ENCODE measurements at regions not wholly inside any gene's neighbourhood (a gene's known extent, or its start where the extent isn't known, plus 50 kb on each side); places are given as distances from the start of the nearest gene placed in this dataset.

GRCh38 chr6:95285881-95286280 is 291.5 kb upstream of the MANEA start:
- H3K36me3 Mint-ChIP-seq (ENCODE audit: insufficient read depth), result no peaks in the 10 kb centered on the region
- peaks cover 0 to 7% of the 10 kb centered on the region in 2 donors for H3K9me3 Mint-ChIP-seq
- DNase-seq (no peak), ATAC-seq (replicated peaks) (no peak)
- H3K27me3 Mint-ChIP-seq, result no peaks in the 10 kb centered on the region
- H3K27ac Mint-ChIP-seq, result no peak overlapping the region
- H3K4me1 Mint-ChIP-seq (ENCODE audit: low read depth in 2 of 2), result no peaks in the 10 kb centered on the region
- no peak overlapping the region for H3K4me3 Mint-ChIP-seq

GRCh38 chr6:95286874-95287273 is 290.5 kb upstream of the MANEA start:
- DNase-seq (no peak), ATAC-seq (replicated peaks) (no peak)
- H3K4me1 Mint-ChIP-seq (ENCODE audit: low read depth in 2 of 2), result no peaks in the 10 kb centered on the region
- H3K9me3 Mint-ChIP-seq, result peaks cover 0 to 4% of the 10 kb centered on the region in 2 donors
- no peak overlapping the region for H3K27ac Mint-ChIP-seq
- H3K36me3 Mint-ChIP-seq (ENCODE audit: insufficient read depth), result no peaks in the 10 kb centered on the region
- H3K27me3 Mint-ChIP-seq, result no peaks in the 10 kb centered on the region
- H3K4me3 Mint-ChIP-seq, result no peak overlapping the region

GRCh38 chr6:95288251-95288650 is 289.1 kb upstream of the MANEA start:
- ATAC-seq (replicated peaks) (no peak), DNase-seq (no peak)
- Mint-ChIP-seq H3K27ac (no peak overlapping the region), H3K4me1 (ENCODE audit: low read depth in 2 of 2) (no peaks in the 10 kb centered on the region), H3K36me3 (ENCODE audit: insufficient read depth) (no peaks in the 10 kb centered on the region), H3K4me3 (no peak overlapping the region), H3K27me3 (no peaks in the 10 kb centered on the region), H3K9me3 (peaks cover 0 to 2% of the 10 kb centered on the region in 2 donors)

- Mint-ChIP-seq H3K27ac (no peak overlapping the region), H3K36me3 (ENCODE audit: insufficient read depth) (no peaks in the 10 kb centered on the region), H3K27me3 (no peaks in the 10 kb centered on the region), H3K9me3 (peaks cover 0 to 2% of the 10 kb centered on the region in 2 donors), H3K4me3 (no peak overlapping the region), H3K4me1 (ENCODE audit: low read depth in 2 of 2) (no peaks in the 10 kb centered on the region)
- no peak for ATAC-seq (replicated peaks)
- no peak for DNase-seq
Observed at GRCh38 chr6:95292011-95292410, 285.3 kb upstream of the MANEA start.

DNA sequence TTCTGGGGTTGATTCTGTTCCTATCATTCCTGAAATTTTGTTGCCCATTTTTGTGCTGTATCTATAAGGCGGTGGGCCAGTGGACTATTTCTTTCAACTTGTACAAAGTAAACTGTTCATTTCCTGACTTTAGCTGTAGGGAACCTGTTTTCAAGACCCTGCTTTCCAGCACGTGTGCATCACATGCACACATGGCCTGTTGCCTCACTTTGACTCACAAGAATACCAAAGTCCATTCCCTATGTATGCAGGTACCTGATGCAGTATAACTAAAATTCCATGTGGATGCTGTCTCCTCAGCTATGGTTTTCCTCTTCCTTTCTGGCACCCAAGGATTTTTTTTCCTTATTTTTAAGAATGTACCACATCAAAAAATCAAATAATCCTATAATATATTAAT is 284.1 kb upstream of the MANEA start:
- no peak overlapping the region for H3K27ac Mint-ChIP-seq
- no peaks in the 10 kb centered on the region for H3K27me3 Mint-ChIP-seq

DNA sequence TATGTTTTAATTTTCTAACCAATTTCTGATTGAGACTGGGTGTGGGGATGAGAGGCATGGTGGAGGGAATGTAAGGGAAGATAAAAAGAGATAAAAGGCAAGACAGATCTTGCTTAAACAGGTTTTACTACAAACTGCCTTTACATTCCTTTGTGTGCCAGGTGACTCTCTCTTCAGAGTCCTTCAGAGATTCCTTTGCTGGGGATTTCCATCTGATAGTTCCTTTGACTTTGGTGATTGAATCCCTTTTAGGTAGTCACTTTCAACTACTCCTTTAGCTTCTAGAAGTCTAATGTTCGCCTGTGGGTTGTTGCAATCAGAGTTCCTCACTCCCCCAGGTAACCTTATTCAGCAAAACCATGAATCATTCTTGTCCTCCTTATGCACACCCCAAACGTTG is 283.3 kb upstream of the MANEA start:
- no peak overlapping the region for H3K4me3 Mint-ChIP-seq
- H3K27me3 Mint-ChIP-seq, result no peaks in the 10 kb centered on the region
- H3K9me3 Mint-ChIP-seq, result peaks cover 0 to 2% of the 10 kb centered on the region in 2 donors
- no peak overlapping the region for H3K27ac Mint-ChIP-seq
- DNase-seq (no peak), ATAC-seq (replicated peaks) (no peak)
- no peaks in the 10 kb centered on the region for H3K36me3 Mint-ChIP-seq (ENCODE audit: insufficient read depth)
- H3K4me1 Mint-ChIP-seq (ENCODE audit: low read depth in 2 of 2), result no peaks in the 10 kb centered on the region

More for the DNA sequence above, 284.1 kb upstream of the MANEA start:
- H3K9me3 Mint-ChIP-seq, result peaks cover 0 to 2% of the 10 kb centered on the region in 2 donors
- no peak for ATAC-seq (replicated peaks)
- H3K4me1 Mint-ChIP-seq (ENCODE audit: low read depth in 2 of 2), result no peaks in the 10 kb centered on the region
- DNase-seq, result no peak
- H3K36me3 Mint-ChIP-seq (ENCODE audit: insufficient read depth), result no peaks in the 10 kb centered on the region
- no peak overlapping the region for H3K4me3 Mint-ChIP-seq

DNA sequence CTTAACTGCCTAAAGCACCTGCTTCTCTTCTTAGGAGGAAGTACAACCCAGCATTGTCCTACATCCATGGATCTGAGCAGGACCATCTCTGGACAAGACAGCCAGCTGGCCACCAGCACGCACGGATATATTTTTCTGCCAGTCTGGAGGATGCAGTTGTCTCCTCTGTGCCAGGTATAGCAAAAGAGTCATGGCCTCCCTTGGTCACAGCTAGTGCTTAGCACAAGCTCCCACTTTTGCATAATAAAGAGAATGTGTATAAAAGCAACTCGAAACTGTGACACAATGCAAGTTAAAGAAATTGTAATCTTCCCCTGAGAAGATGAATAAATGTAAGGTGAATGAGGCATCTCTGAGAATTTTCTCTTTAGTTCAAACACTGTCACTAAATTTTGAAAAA is 267.8 kb upstream of the MANEA start:
- Mint-ChIP-seq H3K27me3 (no peaks in the 10 kb centered on the region), H3K36me3 (ENCODE audit: insufficient read depth) (no peaks in the 10 kb centered on the region)

GRCh38 chr6:95318137-95318536 is 259.2 kb upstream of the MANEA start:
- peaks cover 0 to under 1% of the 10 kb centered on the region in 2 donors for H3K9me3 Mint-ChIP-seq
- DNase-seq (no peak), ATAC-seq (replicated peaks) (no peak)
- no peaks in the 10 kb centered on the region for H3K27me3 Mint-ChIP-seq
- no peak overlapping the region for H3K27ac Mint-ChIP-seq
- H3K4me1 Mint-ChIP-seq (ENCODE audit: low read depth in 2 of 2), result no peaks in the 10 kb centered on the region
- no peak overlapping the region for H3K4me3 Mint-ChIP-seq
- no peaks in the 10 kb centered on the region for H3K36me3 Mint-ChIP-seq (ENCODE audit: insufficient read depth)

More for the DNA sequence above, 267.8 kb upstream of the MANEA start:
- Mint-ChIP-seq H3K9me3 (peaks cover 0 to 3% of the 10 kb centered on the region in 2 donors), H3K4me3 (no peak overlapping the region), H3K27ac (no peak overlapping the region), H3K4me1 (ENCODE audit: low read depth in 2 of 2) (no peaks in the 10 kb centered on the region)
- ATAC-seq (replicated peaks), result no peak
- DNase-seq, result no peak

GRCh38 chr6:95321126-95321525 is 256.2 kb upstream of the MANEA start:
- DNase-seq, result no peak
- H3K4me1 Mint-ChIP-seq (ENCODE audit: low read depth in 2 of 2), result no peaks in the 10 kb centered on the region
- H3K4me3 Mint-ChIP-seq, result no peak overlapping the region
- H3K27me3 Mint-ChIP-seq, result no peaks in the 10 kb centered on the region
- H3K27ac Mint-ChIP-seq, result no peak overlapping the region
- H3K36me3 Mint-ChIP-seq (ENCODE audit: insufficient read depth), result no peaks in the 10 kb centered on the region
- peaks cover 0 to 1% of the 10 kb centered on the region in 2 donors for H3K9me3 Mint-ChIP-seq
- ATAC-seq (replicated peaks), result no peak

GRCh38 chr6:95325916-95326315 is 251.4 kb upstream of the MANEA start:
- H3K27ac Mint-ChIP-seq, result no peak overlapping the region
- DNase-seq (no peak), ATAC-seq (replicated peaks) (no peak)
- no peaks in the 10 kb centered on the region for H3K4me1 Mint-ChIP-seq (ENCODE audit: low read depth in 2 of 2)
- no peaks in the 10 kb centered on the region for H3K27me3 Mint-ChIP-seq
- no peak overlapping the region for H3K4me3 Mint-ChIP-seq
- peaks cover 0 to 1% of the 10 kb centered on the region in 2 donors for H3K9me3 Mint-ChIP-seq
- H3K36me3 Mint-ChIP-seq (ENCODE audit: insufficient read depth), result no peaks in the 10 kb centered on the region

GRCh38 chr6:95328231-95328630 is 249.1 kb upstream of the MANEA start:
- DNase-seq (no peak), ATAC-seq (replicated peaks) (no peak)
- Mint-ChIP-seq H3K27me3 (no peaks in the 10 kb centered on the region), H3K27ac (no peak overlapping the region), H3K4me1 (ENCODE audit: low read depth in 2 of 2) (no peaks in the 10 kb centered on the region), H3K36me3 (ENCODE audit: insufficient read depth) (no peaks in the 10 kb centered on the region), H3K4me3 (no peak overlapping the region), H3K9me3 (peaks cover 0 to under 1% of the 10 kb centered on the region in 2 donors)

- DNase-seq (no peak), ATAC-seq (replicated peaks) (no peak)
- H3K27me3 Mint-ChIP-seq, result no peaks in the 10 kb centered on the region
- H3K36me3 Mint-ChIP-seq (ENCODE audit: insufficient read depth), result no peaks in the 10 kb centered on the region
- H3K4me1 Mint-ChIP-seq (ENCODE audit: low read depth in 2 of 2), result no peaks in the 10 kb centered on the region
- H3K27ac Mint-ChIP-seq, result no peak overlapping the region
- no peak overlapping the region for H3K4me3 Mint-ChIP-seq
- H3K9me3 Mint-ChIP-seq, result no peaks in the 10 kb centered on the region
Observed at GRCh38 chr6:95352064-95352795, 225.1 kb upstream of the MANEA start.

DNA sequence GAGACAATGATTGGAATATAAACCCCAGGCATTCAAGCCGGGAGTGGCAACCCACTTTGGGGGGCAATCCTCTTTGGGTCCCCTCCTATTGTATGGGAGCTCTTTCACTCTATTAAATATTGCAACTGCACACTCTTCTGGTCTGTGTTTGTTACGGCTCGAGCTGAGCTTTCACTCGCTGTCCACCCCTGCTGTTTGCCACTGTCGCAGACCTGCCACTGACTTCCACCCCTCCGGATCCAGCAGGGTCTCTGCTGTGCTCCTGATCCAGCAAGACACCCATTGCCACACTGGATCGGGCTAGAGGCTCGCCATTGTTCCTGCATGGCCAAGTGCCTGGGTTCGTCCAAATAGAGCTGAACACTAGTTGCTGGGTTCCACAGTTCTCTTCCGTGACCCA is 222.8 kb upstream of the MANEA start:
- ATAC-seq (replicated peaks) (no peak), DNase-seq (no peak)
- H3K27me3 Mint-ChIP-seq, result no peaks in the 10 kb centered on the region
- H3K4me1 Mint-ChIP-seq (ENCODE audit: low read depth in 2 of 2), result no peaks in the 10 kb centered on the region
- no peak overlapping the region for H3K4me3 Mint-ChIP-seq
- H3K27ac Mint-ChIP-seq, result no peak overlapping the region
- no peaks in the 10 kb centered on the region for H3K9me3 Mint-ChIP-seq
- no peaks in the 10 kb centered on the region for H3K36me3 Mint-ChIP-seq (ENCODE audit: insufficient read depth)

DNA sequence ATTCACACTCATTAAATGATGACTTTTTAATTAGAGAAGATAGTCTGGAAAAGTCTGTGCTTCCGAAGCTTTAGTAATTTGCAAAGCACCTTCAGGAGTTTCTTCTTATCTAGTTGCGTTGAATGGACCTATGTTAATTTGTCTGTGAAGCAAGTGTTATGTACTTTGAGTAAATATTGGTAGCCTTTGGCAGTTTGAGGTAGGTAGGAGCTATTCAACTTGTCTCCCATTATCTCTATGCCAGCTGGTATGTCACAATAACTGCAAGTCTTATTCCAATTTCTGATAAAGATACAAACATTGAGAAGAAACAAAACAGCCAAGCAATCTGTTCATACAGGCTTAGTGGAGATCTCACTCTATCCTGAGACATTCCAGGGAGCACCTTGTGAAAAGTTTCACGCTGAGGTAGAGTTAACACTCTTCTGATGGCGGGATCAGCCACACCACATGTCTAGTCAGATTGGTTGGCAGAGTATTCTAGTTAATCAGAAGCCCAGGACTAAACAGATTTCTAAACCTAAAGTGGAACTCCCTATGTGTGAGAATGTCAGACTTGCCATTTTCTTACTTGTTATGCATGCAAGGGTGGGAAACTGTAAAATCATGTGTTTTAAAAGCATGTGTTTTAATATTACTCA is 219.8 kb upstream of the MANEA start:
- no peak for DNase-seq
- H3K4me1 Mint-ChIP-seq (ENCODE audit: low read depth in 2 of 2), result no peaks in the 10 kb centered on the region
- H3K36me3 Mint-ChIP-seq (ENCODE audit: insufficient read depth), result no peaks in the 10 kb centered on the region
- no peaks in the 10 kb centered on the region for H3K27me3 Mint-ChIP-seq
- H3K9me3 Mint-ChIP-seq, result no peaks in the 10 kb centered on the region
- no peak overlapping the region for H3K4me3 Mint-ChIP-seq
- ATAC-seq (replicated peaks), result no peak
- no peak overlapping the region for H3K27ac Mint-ChIP-seq

Measured in effector memory CD8-positive, alpha-beta T cell (primary cell).